Transverse colon (tissue), 4 donors: ENCODE measurements at regions not wholly inside any gene's neighbourhood (a gene's known extent, or its start where the extent isn't known, plus 50 kb on each side); places are given as distances from the start of the nearest gene placed in this dataset.

ENCODE experiments used
- CTCF ChIP-seq, 5 experiments: fragments of 200-600 bp in 3 of 5; fragments of 450-650 bp in 2 of 5; sonication (generic) in 3 of 5; IDR thresholded peaks; 1 replicate in 2 of 5; 2 replicates in 3 of 5; pipeline ENCODE4 v1.5.1; 2016 to 2017; ENCODE audit warnings: antibody characterized with exemption in 5 of 5, inconsistent platforms in 3 of 5, mild to moderate bottlenecking in 2 of 5, moderate library complexity in 1 of 5
- EP300 ChIP-seq: sonication (generic); formaldehyde crosslinking; IDR thresholded peaks from one replicate; pipeline ENCODE4 v1.6.1; 2017; ENCODE audit warnings: antibody characterized with exemption, low read depth
- POLR2A ChIP-seq: fragments of 450-650 bp; IDR thresholded peaks from one replicate; pipeline ENCODE4 v1.6.1; 2016; ENCODE audit warnings: antibody characterized with exemption, mild to moderate bottlenecking, moderate library complexity
- POLR2AphosphoS5 ChIP-seq, 3 donors: sonication (generic); formaldehyde crosslinking; IDR thresholded peaks; one replicate each; pipeline ENCODE4 v1.6.1; 2016; ENCODE audit warnings: antibody characterized with exemption in 3 of 3

- TF ChIP-seq CTCF (IDR thresholded peaks at IDR 0.05) (no peak), POLR2AphosphoS5 (IDR thresholded peaks at IDR 0.05) (no peak), POLR2A (no peak), EP300 (no peak)
Observed at GRCh38 chr20:51134405-51134804, 111.5 kb upstream of the KCNG1 start.
